SK-N-SH (cell line): ENCODE measurements at regions not wholly inside any gene's neighbourhood (a gene's known extent, or its start where the extent isn't known, plus 50 kb on each side); places are given as distances from the start of the nearest gene placed in this dataset.

Experiments
- CTCF ChIP-seq: fragments of 200-600 bp; sonication (generic); IDR thresholded peaks from 2 replicates; pipeline ENCODE4 v1.6.1; 2017; ENCODE audit warnings: antibody characterized with exemption, mild to moderate bottlenecking, moderate library complexity
- EP300 ChIP-seq, 2 experiments: IDR thresholded peaks; 2 replicates each; pipeline versions ENCODE4 v1.4.0 to v1.6.1; 2012; ENCODE audit warnings: borderline replicate concordance in 1 of 2, low read depth in 1 of 2, low read length in 1 of 2
- MXI1 ChIP-seq: IDR thresholded peaks from 2 replicates; pipeline ENCODE4 v1.6.1; 2012; ENCODE audit warnings: mild to moderate bottlenecking, low read depth, low read length, improper control_type of control experiment
- NRF1 ChIP-seq: IDR thresholded peaks from 2 replicates; pipeline ENCODE4 v1.6.1; 2012; ENCODE audit warnings: low read depth, mild to moderate bottlenecking, low read length
- PBX3 ChIP-seq: IDR thresholded peaks from 2 replicates; pipeline ENCODE4; 2012
- POLR2AphosphoS5 ChIP-seq: IDR thresholded peaks from 2 replicates; pipeline ENCODE4 v1.6.1; 2012; ENCODE audit warnings: low read depth, low read length
- REST ChIP-seq: IDR thresholded peaks from 2 replicates; pipeline ENCODE4 v1.6.1; 2012; ENCODE audit warnings: mild to moderate bottlenecking, low read depth, low read length, moderate library complexity
- RFX5 ChIP-seq: IDR thresholded peaks from 2 replicates; pipeline ENCODE4 v1.6.1; 2012; ENCODE audit warnings: mild to moderate bottlenecking, improper control_type of control experiment, low read length
- SIN3A ChIP-seq: IDR thresholded peaks from 2 replicates; pipeline ENCODE4 v1.6.1; 2012; ENCODE audit warnings: low read depth, mild to moderate bottlenecking, low read length, moderate library complexity, borderline replicate concordance
- SMC3 ChIP-seq: IDR thresholded peaks from 2 replicates; pipeline ENCODE4 v1.6.1; 2012; ENCODE audit warnings: low read depth, low read length, improper control_type of control experiment
- TAF1 ChIP-seq: IDR thresholded peaks from 2 replicates; pipeline ENCODE4 v1.6.1; 2012; ENCODE audit warnings: low read depth, mild to moderate bottlenecking, low read length, moderate library complexity, borderline replicate concordance
- TEAD4 ChIP-seq: IDR thresholded peaks from 2 replicates; pipeline ENCODE4 v1.4.0; 2012; ENCODE audit warnings: mild to moderate bottlenecking, borderline replicate concordance; ENCODE audit not compliant: insufficient read depth
- YY1 ChIP-seq: IDR thresholded peaks from 2 replicates; pipeline ENCODE4 v1.4.0; 2012; ENCODE audit warnings: low read depth, mild to moderate bottlenecking

- no peak for TF ChIP-seq TAF1
- TF ChIP-seq SMC3 = no peak
- TF ChIP-seq TEAD4 = no peak
- no peak for TF ChIP-seq PBX3
- TF ChIP-seq POLR2AphosphoS5 = no peak
- no peak for TF ChIP-seq RFX5
- TF ChIP-seq CTCF = no peak
- no peak for TF ChIP-seq YY1
- TF ChIP-seq NRF1 = no peak
- TF ChIP-seq SIN3A = no peak
- no peak for TF ChIP-seq REST
- no peak for TF ChIP-seq MXI1
- no peak for TF ChIP-seq EP300 (IDR thresholded peaks at IDR 0.05; ENCODE audit: borderline replicate concordance in 1 of 2, low read depth in 1 of 2, low read length in 1 of 2)
These were observed 1341.5 kb upstream of the TENM4 start for GRCh38 chr11:80782135-80782885.
